GM21723 (cell line): ENCODE measurements at regions not wholly inside any gene's neighbourhood (a gene's known extent, or its start where the extent isn't known, plus 50 kb on each side); places are given as distances from the start of the nearest gene placed in this dataset.
"Not testable (repeated sequence)": the region's sequence is repeated elsewhere in the genome, so short reads cannot be mapped to it uniquely, and the experiment has no call there.

Experiments
- ATAC-seq: cut with Tn5 transposase; IDR thresholded peaks from one replicate; pipeline ENCODE4 v1.9.1; 2021; ENCODE audit warnings: mild to moderate bottlenecking, moderate library complexity; ENCODE audit not compliant: unreplicated experiment

GRCh38 chr2:113386780-113387433 is 50.6 kb upstream of the ZNG1B start:
- not testable (repeated sequence) for ATAC-seq

GRCh38 chr2:113379621-113380020 is 57.9 kb upstream of the ZNG1B start:
- not testable (repeated sequence) for ATAC-seq

- peak; percentile 92 for ATAC-seq
Measured at GRCh38 chr2:113376913-113377445, 60.5 kb upstream of the ZNG1B start.

- ATAC-seq, result peak; percentile 42
Measured at GRCh38 chr2:113376253-113376912, 61.1 kb upstream of the ZNG1B start.

- ATAC-seq, result not testable (repeated sequence)
Measured at GRCh38 chr2:113374857-113375256, 62.6 kb upstream of the ZNG1B start.

GRCh38 chr2:113372258-113372834 is 65.1 kb upstream of the ZNG1B start:
- ATAC-seq, result not testable (repeated sequence)

- peak; percentile 92 for ATAC-seq
Measured at GRCh38 chr2:113370478-113371091, 66.9 kb upstream of the ZNG1B start.

- no peak for ATAC-seq
Measured at GRCh38 chr2:113370030-113370429, 67.5 kb upstream of the ZNG1B start.

- ATAC-seq, result not testable (repeated sequence)
Measured at GRCh38 chr2:113368581-113368980, 68.9 kb upstream of the ZNG1B start.

- ATAC-seq, result not testable (repeated sequence)
Measured at GRCh38 chr2:113366821-113367220, 70.7 kb upstream of the ZNG1B start.

- ATAC-seq, result not testable (repeated sequence)
Measured at GRCh38 chr2:113365791-113366190, 71.7 kb upstream of the ZNG1B start.

GRCh38 chr2:113365290-113365689 is 72.2 kb upstream of the ZNG1B start:
- ATAC-seq, result not testable (repeated sequence)

GRCh38 chr2:113361051-113361450 is 76.4 kb upstream of the ZNG1B start:
- ATAC-seq, result no peak

GRCh38 chr2:113357071-113357470 is 78.3 kb upstream of the PAX8 start:
- no peak for ATAC-seq

GRCh38 chr2:113356284-113356683 is 77.6 kb upstream of the PAX8 start:
- ATAC-seq, result not testable (repeated sequence)

- not testable (repeated sequence) for ATAC-seq
Measured at GRCh38 chr2:113355339-113356015, 76.8 kb upstream of the PAX8 start.

- ATAC-seq, result no peak
Measured at GRCh38 chr2:113351375-113352355, 72.9 kb upstream of the PAX8 start.

GRCh38 chr2:113343800-113344199 is 65.1 kb upstream of the PAX8 start:
- ATAC-seq, result not testable (repeated sequence)

- no peak for ATAC-seq
Measured at GRCh38 chr2:113342650-113343049, 63.9 kb upstream of the PAX8 start.

GRCh38 chr2:113341870-113342253 is 63.1 kb upstream of the PAX8 start:
- not testable (repeated sequence) for ATAC-seq
